Skeletal muscle tissue (tissue), 3 donors: ENCODE measurements at regions not wholly inside any gene's neighbourhood (a gene's known extent, or its start where the extent isn't known, plus 50 kb on each side); places are given as distances from the start of the nearest gene placed in this dataset.

Source experiments
- H3K27ac ChIP-seq: one replicate; pipeline ENCODE4 v1.7.0; 2013; ENCODE audit warnings: mild to moderate bottlenecking, low read depth, low read length, inconsistent platforms
- H3K27me3 ChIP-seq, 3 donors: one replicate each; pipeline ENCODE4 v1.7.0; 2013; ENCODE audit warnings: low read length in 3 of 3; ENCODE audit not compliant: control insufficient read depth in 3 of 3, insufficient read depth in 3 of 3
- H3K36me3 ChIP-seq, 3 donors: one replicate each; pipeline ENCODE4 v1.7.0; 2013; ENCODE audit warnings: low read length in 3 of 3; ENCODE audit not compliant: control insufficient read depth in 3 of 3, insufficient read depth in 3 of 3
- H3K4me1 ChIP-seq, 3 donors: one replicate each; pipeline ENCODE4 v1.7.0; 2013; ENCODE audit warnings: low read length in 3 of 3, mild to moderate bottlenecking in 3 of 3; ENCODE audit not compliant: control insufficient read depth in 3 of 3, insufficient read depth in 3 of 3
- H3K4me3 ChIP-seq, 3 donors: one replicate each; pipeline ENCODE4 v1.7.0; 2013; ENCODE audit warnings: low read length in 3 of 3
- H3K9ac ChIP-seq, 3 donors: one replicate each; pipeline ENCODE4 v1.7.0; 2013; ENCODE audit warnings: low read length in 3 of 3, mild to moderate bottlenecking in 3 of 3, moderate library complexity in 2 of 3, low read depth in 1 of 3
- H3K9me3 ChIP-seq, 3 donors: one replicate each; pipeline ENCODE4 v1.7.0; 2013; ENCODE audit warnings: low read length in 3 of 3; ENCODE audit not compliant: control insufficient read depth in 3 of 3
- donor health status: Osteomylitis.

GRCh38 chr2:88831792-88832248 is 140.3 kb downstream of the RPIA start:
- no peak overlapping the region for H3K4me3 ChIP-seq
- no peak overlapping the region for H3K9ac ChIP-seq
- H3K36me3 ChIP-seq, result no peaks in the 10 kb centered on the region
- H3K4me1 ChIP-seq, result peaks cover 0 to 5% (median 5%) of the 10 kb centered on the region in 3 donors
- H3K27me3 ChIP-seq, result no peaks in the 10 kb centered on the region
- H3K27ac ChIP-seq, result no peak overlapping the region
- H3K9me3 ChIP-seq, result no peaks in the 10 kb centered on the region

DNA sequence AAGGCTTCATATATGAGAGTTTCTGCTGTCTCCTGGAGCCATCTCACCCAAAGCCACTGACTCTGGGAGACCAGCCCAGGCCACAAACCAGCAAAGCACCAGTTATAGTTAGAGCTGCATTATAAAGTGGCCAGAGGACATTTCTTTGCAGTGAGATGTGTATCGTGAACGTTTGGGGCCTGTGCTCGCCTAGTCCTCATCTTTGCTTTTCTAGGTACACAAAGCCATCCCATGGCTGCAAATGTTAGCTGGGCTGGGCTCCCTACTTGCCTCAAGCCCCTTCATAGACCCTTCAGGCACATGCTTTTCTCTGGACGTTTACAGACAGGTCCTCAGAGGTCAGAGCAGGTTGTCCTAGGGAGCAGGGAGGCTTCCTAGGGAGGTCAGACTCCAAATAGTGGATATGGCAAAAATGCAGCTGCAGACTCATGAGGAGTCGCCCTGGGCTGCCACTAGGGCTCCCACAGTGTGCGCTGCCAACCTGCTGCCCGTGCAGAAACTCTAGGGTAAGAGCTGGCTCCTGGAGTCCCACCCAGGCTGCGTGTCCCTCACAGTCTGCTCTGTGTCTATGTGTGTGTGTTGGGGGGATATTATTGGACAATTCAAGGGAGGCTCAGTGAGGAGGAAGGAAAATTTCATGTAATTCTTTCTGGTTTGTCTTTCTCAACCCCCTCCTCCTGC is 141.0 kb downstream of the RPIA start:
- no peaks in the 10 kb centered on the region for H3K27me3 ChIP-seq
- H3K9ac ChIP-seq, result no peak overlapping the region
- no peaks in the 10 kb centered on the region for H3K36me3 ChIP-seq
- no peak overlapping the region for H3K27ac ChIP-seq
- no peak overlapping the region for H3K4me3 ChIP-seq
- peaks cover 0 to 5% (median 5%) of the 10 kb centered on the region in 3 donors for H3K4me1 ChIP-seq
- H3K9me3 ChIP-seq, result no peaks in the 10 kb centered on the region

DNA sequence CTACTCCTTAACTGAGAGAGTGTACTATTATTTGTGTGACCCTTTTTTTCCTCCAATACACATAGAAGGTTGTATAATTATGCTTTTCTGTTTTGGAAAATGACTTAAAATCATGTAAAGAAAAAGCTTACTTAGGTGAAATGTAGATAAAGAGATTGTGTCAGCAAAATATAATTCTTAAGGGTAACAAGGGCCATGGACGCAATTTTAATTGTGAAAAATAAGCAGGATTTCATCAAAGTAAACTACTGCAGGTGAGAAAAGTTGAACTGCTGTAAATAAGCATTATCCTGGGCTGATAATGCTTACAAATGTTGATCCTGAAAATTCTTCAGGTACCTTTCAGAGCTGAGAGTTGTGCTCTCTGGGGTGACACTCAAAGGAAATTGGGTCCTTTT is 141.5 kb downstream of the RPIA start:
- Histone ChIP-seq H3K27me3 (no peaks in the 10 kb centered on the region), H3K36me3 (no peaks in the 10 kb centered on the region), H3K4me3 (no peak overlapping the region), H3K4me1 (peaks cover 0 to 5% (median 5%) of the 10 kb centered on the region in 3 donors), H3K9me3 (no peaks in the 10 kb centered on the region), H3K27ac (no peak overlapping the region), H3K9ac (no peak overlapping the region)

DNA sequence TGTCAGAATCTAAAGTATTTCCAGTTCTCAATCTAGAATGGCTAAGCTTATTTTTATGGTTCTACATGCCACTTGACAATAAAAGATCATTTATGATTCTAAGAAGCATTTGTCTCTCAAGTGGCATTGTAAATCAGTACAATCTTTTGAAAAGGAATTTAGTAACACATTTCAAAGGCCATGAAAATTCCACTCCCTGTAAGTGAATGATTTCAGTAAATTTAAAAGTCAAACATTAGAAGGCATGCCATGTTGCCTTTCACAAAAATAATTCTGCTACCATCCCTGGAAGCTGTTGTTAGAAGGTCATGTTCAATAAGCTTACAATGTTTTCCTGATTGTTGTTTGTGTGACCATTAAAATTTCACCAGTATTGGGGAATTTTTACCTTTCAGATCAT is 142.9 kb downstream of the RPIA start:
- Histone ChIP-seq H3K36me3 (no peaks in the 10 kb centered on the region), H3K27ac (no peak overlapping the region), H3K9ac (no peak overlapping the region)

GRCh38 chr2:88834866-88835265 is 143.4 kb downstream of the RPIA start:
- H3K27me3 ChIP-seq, result no peaks in the 10 kb centered on the region
- H3K27ac ChIP-seq, result no peak overlapping the region
- H3K4me1 ChIP-seq, result no peaks in the 10 kb centered on the region
- H3K36me3 ChIP-seq, result no peaks in the 10 kb centered on the region
- H3K4me3 ChIP-seq, result no peak overlapping the region
- H3K9ac ChIP-seq, result no peak overlapping the region
- H3K9me3 ChIP-seq, result no peaks in the 10 kb centered on the region

More for the DNA sequence above, 142.9 kb downstream of the RPIA start:
- no peaks in the 10 kb centered on the region for H3K27me3 ChIP-seq
- H3K9me3 ChIP-seq, result no peaks in the 10 kb centered on the region
- H3K4me1 ChIP-seq, result no peaks in the 10 kb centered on the region
- H3K4me3 ChIP-seq, result no peak overlapping the region

- Histone ChIP-seq H3K9me3 (no peaks in the 10 kb centered on the region), H3K4me1 (no peaks in the 10 kb centered on the region), H3K27ac (no peak overlapping the region), H3K9ac (no peak overlapping the region), H3K4me3 (no peak overlapping the region), H3K27me3 (no peaks in the 10 kb centered on the region), H3K36me3 (no peaks in the 10 kb centered on the region)
Observed at GRCh38 chr2:88835726-88836125, 144.3 kb downstream of the RPIA start.

GRCh38 chr2:88836351-88836750 is 144.9 kb downstream of the RPIA start:
- Histone ChIP-seq H3K4me3 (no peak overlapping the region), H3K4me1 (no peaks in the 10 kb centered on the region), H3K9ac (no peak overlapping the region), H3K27me3 (no peaks in the 10 kb centered on the region), H3K36me3 (no peaks in the 10 kb centered on the region), H3K27ac (no peak overlapping the region), H3K9me3 (no peaks in the 10 kb centered on the region)

GRCh38 chr2:88837511-88838160 is 146.2 kb downstream of the RPIA start:
- no peaks in the 10 kb centered on the region for H3K9me3 ChIP-seq
- H3K4me1 ChIP-seq, result no peaks in the 10 kb centered on the region
- no peak overlapping the region for H3K4me3 ChIP-seq
- H3K36me3 ChIP-seq, result no peaks in the 10 kb centered on the region
- no peak overlapping the region for H3K27ac ChIP-seq
- no peaks in the 10 kb centered on the region for H3K27me3 ChIP-seq
- H3K9ac ChIP-seq, result no peak overlapping the region

DNA sequence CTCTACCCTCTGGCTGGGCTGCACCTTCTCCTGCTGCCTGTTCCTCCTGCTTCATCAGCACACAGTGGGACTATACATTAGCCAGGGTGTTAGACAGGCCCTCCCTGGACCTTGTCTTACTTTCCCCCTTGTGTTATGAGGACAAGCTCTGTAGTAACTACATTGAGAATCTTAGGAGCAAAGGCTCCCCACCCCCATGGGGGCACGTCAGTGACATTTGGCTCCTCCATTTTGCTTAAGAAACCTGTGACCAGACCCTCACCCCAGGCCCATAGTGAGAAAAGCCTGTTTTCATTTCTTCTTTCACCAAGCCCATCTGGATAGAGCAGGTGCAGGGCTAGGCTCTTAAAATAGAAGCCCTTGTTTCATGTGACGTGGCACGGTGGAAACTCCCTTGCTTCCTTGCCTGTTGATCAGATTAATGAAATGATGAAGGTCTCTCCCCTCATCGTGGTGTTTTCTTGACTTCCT is 146.7 kb downstream of the RPIA start:
- H3K9ac ChIP-seq, result no peak overlapping the region
- H3K27ac ChIP-seq, result no peak overlapping the region
- H3K9me3 ChIP-seq, result no peaks in the 10 kb centered on the region
- H3K27me3 ChIP-seq, result no peaks in the 10 kb centered on the region
- no peaks in the 10 kb centered on the region for H3K4me1 ChIP-seq
- H3K36me3 ChIP-seq, result no peaks in the 10 kb centered on the region
- no peak overlapping the region for H3K4me3 ChIP-seq

DNA sequence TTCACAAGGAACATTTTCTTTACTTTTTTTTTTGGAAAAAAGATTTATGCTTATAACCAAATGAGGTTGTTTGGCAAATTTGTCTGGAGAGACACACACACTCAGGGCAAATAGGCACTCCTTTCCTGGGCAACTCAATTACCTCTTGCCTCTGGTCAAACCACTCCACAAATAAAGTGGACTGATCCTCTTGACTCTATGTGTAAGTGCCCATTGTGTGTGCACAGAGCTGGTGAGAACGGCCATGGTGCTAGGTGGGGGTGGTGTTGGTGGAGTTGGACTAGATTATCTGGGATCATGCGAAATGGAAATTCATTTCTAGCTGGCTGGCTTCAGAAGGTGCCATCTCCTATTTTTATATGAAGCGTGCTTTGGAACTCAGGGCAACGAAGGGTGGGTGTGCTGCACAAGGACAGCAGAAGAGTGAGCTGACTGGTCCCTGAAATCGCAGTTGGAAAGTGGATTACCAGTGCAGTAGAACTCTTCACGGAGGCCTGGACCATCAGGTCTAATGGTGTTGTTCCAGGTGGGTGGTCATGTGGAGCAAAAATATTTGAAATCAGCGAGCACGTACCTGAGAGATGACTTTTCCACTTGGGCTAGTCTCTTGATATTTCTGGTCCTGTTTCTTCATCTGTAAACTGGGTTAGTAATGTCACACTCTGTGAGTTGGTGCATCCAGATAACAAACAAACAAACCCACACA is 149.9 kb downstream of the RPIA start:
- no peak overlapping the region for H3K27ac ChIP-seq
- H3K4me1 ChIP-seq, result no peaks in the 10 kb centered on the region
- H3K36me3 ChIP-seq, result no peaks in the 10 kb centered on the region
- H3K9me3 ChIP-seq, result no peaks in the 10 kb centered on the region
- no peak overlapping the region for H3K9ac ChIP-seq
- H3K27me3 ChIP-seq, result peaks cover 0 to 4% (median 0%) of the 10 kb centered on the region in 3 donors
- no peak overlapping the region for H3K4me3 ChIP-seq
